NCI-H1417 treated with DMSO at 0.1 percent for 48 hours (cell line): ENCODE measurements at regions not wholly inside any gene's neighbourhood (a gene's known extent, or its start where the extent isn't known, plus 50 kb on each side); places are given as distances from the start of the nearest gene placed in this dataset.
"Not testable (repeated sequence)": the region's sequence is repeated elsewhere in the genome, so short reads cannot be mapped to it uniquely, and the experiment has no call there.

Source experiments
- DNase-seq: peaks from one replicate; lab custom pipeline; 2025; lab: John Stamatoyannopoulos, UW

- no peak for DNase-seq
Observed at GRCh38 chr1:70820396-70820795, 227.2 kb downstream of the PTGER3 start.

GRCh38 chr1:70820995-70821394 is 226.6 kb downstream of the PTGER3 start:
- no peak for DNase-seq

- no peak for DNase-seq
Observed at GRCh38 chr1:70826428-70826827, 221.2 kb downstream of the PTGER3 start.

GRCh38 chr1:70827030-70827429 is 220.6 kb downstream of the PTGER3 start:
- DNase-seq = no peak

- no peak for DNase-seq
Observed at GRCh38 chr1:70828177-70828576, 219.4 kb downstream of the PTGER3 start.

GRCh38 chr1:70834365-70834764 is 213.3 kb downstream of the PTGER3 start:
- not testable (repeated sequence) for DNase-seq

GRCh38 chr1:70836456-70836855 is 211.2 kb downstream of the PTGER3 start:
- DNase-seq = no peak

GRCh38 chr1:70840260-70840953 is 207.2 kb downstream of the PTGER3 start:
- no peak for DNase-seq

- no peak for DNase-seq
Observed at GRCh38 chr1:70842562-70842961, 205.1 kb downstream of the PTGER3 start.

- DNase-seq = no peak
Observed at GRCh38 chr1:70843452-70843851, 204.2 kb downstream of the PTGER3 start.

GRCh38 chr1:70847013-70847412 is 200.6 kb downstream of the PTGER3 start:
- DNase-seq = no peak

GRCh38 chr1:70855203-70855602 is 192.4 kb downstream of the PTGER3 start:
- no peak for DNase-seq

- DNase-seq = no peak
Observed at GRCh38 chr1:70856201-70856600, 191.4 kb downstream of the PTGER3 start.

- no peak for DNase-seq
Observed at GRCh38 chr1:70863239-70863638, 184.4 kb downstream of the PTGER3 start.

GRCh38 chr1:70864302-70864701 is 183.3 kb downstream of the PTGER3 start:
- no peak for DNase-seq

GRCh38 chr1:70866542-70867264 is 180.9 kb downstream of the PTGER3 start:
- no peak for DNase-seq

- no peak for DNase-seq
Observed at GRCh38 chr1:70871790-70872189, 175.8 kb downstream of the PTGER3 start.

- DNase-seq = no peak
Observed at GRCh38 chr1:70874063-70874462, 173.6 kb downstream of the PTGER3 start.

- DNase-seq = no peak
Observed at GRCh38 chr1:70874818-70875217, 172.8 kb downstream of the PTGER3 start.

GRCh38 chr1:70877343-70877742 is 170.3 kb downstream of the PTGER3 start:
- DNase-seq = no peak

GRCh38 chr1:70887936-70888335 is 159.7 kb downstream of the PTGER3 start:
- DNase-seq = no peak

GRCh38 chr1:70888722-70889121 is 158.9 kb downstream of the PTGER3 start:
- DNase-seq = no peak

GRCh38 chr1:70890408-70890807 is 157.2 kb downstream of the PTGER3 start:
- no peak for DNase-seq
